HepG2 (cell line): ENCODE measurements at regions not wholly inside any gene's neighbourhood (a gene's known extent, or its start where the extent isn't known, plus 50 kb on each side); places are given as distances from the start of the nearest gene placed in this dataset.

Experiments
- ATAC-seq: fragments of 200-7000 bp; cut with Tn5 transposase; 3 replicates; pipeline ENCODE4 v1.9.1; 2020; ENCODE audit warnings: mild to moderate bottlenecking, moderate library complexity
- BruUV-seq: library from RNA; stranded (reverse); fragments of 400-500 nt; replicated peaks from 2 replicates; lab custom pipeline; 2021; lab: Mats Ljungman, UMichigan
- CTCF ChIA-PET: fragments of 300-600 bp; formaldehyde crosslinking; extraction: SDS; loops from one replicate; lab custom pipeline; 2021; ENCODE audit warnings: low total read pairs, inconsistent platforms, low intra/inter-chr PET ratio; lab: Yijun Ruan, JAX
- POLR2A ChIA-PET: fragments of 350-600 bp; sonication (Branson Sonifier 250); formaldehyde crosslinking; loops from one replicate; lab custom pipeline; 2020; ENCODE audit warnings: antibody characterized with exemption, inconsistent platforms; lab: Yijun Ruan, JAX
- DNase-seq: peaks from one replicate; pipeline ENCODE4 v3.0.0-alpha.2; 2015; ENCODE audit warnings: low spot score
- FAIRE-seq: peaks from 3 replicates; lab custom pipeline; 2011; peaks lifted over from hg19 to GRCh38; lab: Jason Lieb, UNC
- H2AFZ ChIP-seq: one replicate; pipeline ENCODE4 v1.6.1; 2011; ENCODE audit warnings: low read length, inconsistent platforms
- H3K27ac ChIP-seq: fragments of 300-600 bp; 3 replicates; pipeline ENCODE4 v1.8.0; 2011; ENCODE audit warnings: mixed run types, mild to moderate bottlenecking, mixed read lengths, low read length, inconsistent platforms; ENCODE audit not compliant: insufficient read depth; ENCODE audit errors: extremely low read length
- H3K27me3 ChIP-seq, 2 experiments: fragments of 200-600 bp in 1 of 2; 2 replicates in 1 of 2; 3 replicates in 1 of 2; pipeline versions ENCODE4 v1.6.0 to v1.8.0; 2011; ENCODE audit warnings: low read length in 2 of 2, mild to moderate bottlenecking in 2 of 2, moderate library complexity in 2 of 2, inconsistent platforms in 1 of 2; ENCODE audit not compliant: insufficient read depth in 2 of 2, control insufficient read depth in 1 of 2
- H3K36me3 ChIP-seq, 2 experiments: fragments of 200-600 bp in 1 of 2; replicated peaks in 1 of 2; 2 replicates in 1 of 2; 3 replicates in 1 of 2; pipeline versions ENCODE4 v1.5.1 to v1.8.0; 2011; ENCODE audit warnings: low read length in 2 of 2, inconsistent platforms in 1 of 2; ENCODE audit not compliant: insufficient read depth in 2 of 2, control insufficient read depth in 1 of 2
- H3K4me1 ChIP-seq: 2 replicates; pipeline ENCODE4 v1.5.1; 2012; ENCODE audit warnings: low read length, inconsistent platforms; ENCODE audit not compliant: insufficient read depth
- H3K4me2 ChIP-seq: 2 replicates; pipeline ENCODE4 v1.6.0; 2011; ENCODE audit warnings: low read depth, low read length, inconsistent platforms
- H3K4me3 ChIP-seq, 3 experiments: fragments of 200-600 bp in 1 of 3; sonication (generic), shearing (Covaris generic) in 1 of 3; replicated peaks in 1 of 3; 2 replicates each; pipeline ENCODE4 v1.5.1; 2011 to 2016; ENCODE audit warnings: low read length in 3 of 3, inconsistent platforms in 2 of 3, low read depth in 2 of 3, mild to moderate bottlenecking in 2 of 3, control low read depth in 1 of 3, mixed read lengths in 1 of 3; ENCODE audit not compliant: insufficient read depth in 1 of 3
- H3K79me2 ChIP-seq: one replicate; pipeline ENCODE4 v1.6.1; 2011; ENCODE audit warnings: low read length, inconsistent platforms; ENCODE audit not compliant: insufficient read depth
- H3K9ac ChIP-seq: 2 replicates; pipeline ENCODE4 v1.6.0; 2011; ENCODE audit warnings: mild to moderate bottlenecking, low read depth, low read length, inconsistent platforms; ENCODE audit not compliant: insufficient read depth
- H3K9me3 ChIP-seq: 2 replicates; pipeline ENCODE4 v1.5.1; 2012; ENCODE audit warnings: mild to moderate bottlenecking, low read length
- H4K20me1 ChIP-seq: 2 replicates; pipeline ENCODE4 v1.6.0; 2011; ENCODE audit warnings: inconsistent platforms, mild to moderate bottlenecking, low read length, moderate library complexity; ENCODE audit not compliant: insufficient read depth
- ELF3 ChIP-seq: IDR thresholded peaks from 2 replicates; pipeline ENCODE4 v1.6.1; 2016; ENCODE audit warnings: missing genetic modification reagents, missing compliant biosample characterization
- HNRNPK ChIP-seq: fragments of 200-400 bp; formaldehyde crosslinking; IDR thresholded peaks from 2 replicates; pipeline ENCODE4 v1.6.1; 2018; ENCODE audit warnings: low read length, low read depth, moderate library complexity, mild to moderate bottlenecking; ENCODE audit not compliant: poor library complexity, severe bottlenecking
- PCBP1 ChIP-seq: fragments of 200-400 bp; formaldehyde crosslinking; IDR thresholded peaks from 2 replicates; pipeline ENCODE4 v1.6.1; 2017; ENCODE audit warnings: mild to moderate bottlenecking, low read depth, low read length, borderline replicate concordance
- PREB ChIP-seq: sonication (generic); formaldehyde crosslinking; IDR thresholded peaks from 2 replicates; pipeline ENCODE4 v1.4.0; 2020; ENCODE audit warnings: missing genetic modification reagents
- REPIN1 ChIP-seq: sonication (generic); formaldehyde crosslinking; IDR thresholded peaks from 2 replicates; pipeline ENCODE4 v1.8.0; 2022; ENCODE audit warnings: missing genetic modification reagents, low read depth, mild to moderate bottlenecking, borderline replicate concordance
- TOE1 ChIP-seq: sonication (generic); formaldehyde crosslinking; IDR thresholded peaks from 2 replicates; pipeline ENCODE4 v1.4.0; 2020; ENCODE audit warnings: mild to moderate bottlenecking, missing genetic modification reagents
- ZHX1 ChIP-seq: sonication (generic); formaldehyde crosslinking; IDR thresholded peaks from 2 replicates; pipeline ENCODE4 v1.8.1; 2022; ENCODE audit warnings: low read depth, mild to moderate bottlenecking, missing genetic modification reagents
- WGBS: methylation state at CpG from one replicate; pipeline ENCODE4 v1.1.6; 2017; ENCODE audit warnings: low lambda C conversion rate; 5-methylcytosine and 5-hydroxymethylcytosine counted together
- in situ Hi-C: cut with HindIII; loops from 2 replicates; pipeline ENCODE4 v1.10.0; 2017; ENCODE audit warnings: low pct_unique_long_range_greater_than_20kb; ENCODE audit not compliant: extremely low pct_ligation_motif_present
- intact Hi-C: fragments of 100-400 bp; cut with micrococcal nuclease; formaldehyde crosslinking; loops from one replicate; pipeline ENCODE4 v1.10.0; 2022; ENCODE audit not compliant: unreplicated experiment
- TF ChIP-seq, protein P1 (sequence below): sonication (generic); formaldehyde crosslinking; conservative IDR thresholded peaks from 2 replicates; pipeline ENCODE4 v1.4.0; 2020; ENCODE audit warnings: missing genetic modification reagents

DNA sequence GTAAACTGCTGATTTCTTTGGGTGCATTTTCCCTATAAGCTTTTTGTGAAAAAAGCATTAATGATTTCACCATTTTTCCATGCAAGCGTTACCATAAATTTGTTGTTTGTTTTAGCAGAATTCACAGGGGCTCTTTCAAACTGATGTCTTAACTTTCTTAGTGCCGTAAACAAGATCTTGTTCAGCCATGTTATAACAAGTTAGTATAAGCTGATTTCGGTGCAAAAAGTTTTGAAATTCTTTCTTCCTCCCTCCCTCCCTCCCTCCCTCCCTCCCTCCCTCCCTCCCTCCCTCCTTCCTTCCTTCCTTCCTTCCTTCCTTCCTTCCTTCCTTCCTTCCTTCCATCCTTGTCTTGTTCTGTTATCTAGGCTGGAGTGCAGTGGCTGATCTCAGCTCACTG, 71.7 kb upstream of the CHORDC1 start:
- Histone ChIP-seq H3K9ac (no peak overlapping the region), H4K20me1 (no peaks in the 10 kb centered on the region), H3K4me2 (no peak overlapping the region), H3K4me3 (no peak overlapping the region), H3K27ac (no peak overlapping the region), H3K9me3 (no peaks in the 10 kb centered on the region), H3K79me2 (no peaks in the 10 kb centered on the region), H3K27me3 (no peaks in the 10 kb centered on the region; a peak in 1 of 5 replicates), H2AFZ (no peak overlapping the region), H3K4me1 (peaks cover 5% of the 10 kb centered on the region; the same call in 1 of the 2 replicates), H3K36me3 (no peaks in the 10 kb centered on the region)
- WGBS, result 71% methylated on average over 3 of the region's 3 CpGs
- intact Hi-C loops, result no loop called here
- ChIA-PET POLR2A (no interaction called here), CTCF (no interaction called here)
- no TSS peak for BruUV-seq
- no peak for FAIRE-seq
- 0 out of 2 replicates have a peak, but pooled peaks have one; percentile 74 for TF ChIP-seq PCBP1
- TF ChIP-seq, protein P1, sequence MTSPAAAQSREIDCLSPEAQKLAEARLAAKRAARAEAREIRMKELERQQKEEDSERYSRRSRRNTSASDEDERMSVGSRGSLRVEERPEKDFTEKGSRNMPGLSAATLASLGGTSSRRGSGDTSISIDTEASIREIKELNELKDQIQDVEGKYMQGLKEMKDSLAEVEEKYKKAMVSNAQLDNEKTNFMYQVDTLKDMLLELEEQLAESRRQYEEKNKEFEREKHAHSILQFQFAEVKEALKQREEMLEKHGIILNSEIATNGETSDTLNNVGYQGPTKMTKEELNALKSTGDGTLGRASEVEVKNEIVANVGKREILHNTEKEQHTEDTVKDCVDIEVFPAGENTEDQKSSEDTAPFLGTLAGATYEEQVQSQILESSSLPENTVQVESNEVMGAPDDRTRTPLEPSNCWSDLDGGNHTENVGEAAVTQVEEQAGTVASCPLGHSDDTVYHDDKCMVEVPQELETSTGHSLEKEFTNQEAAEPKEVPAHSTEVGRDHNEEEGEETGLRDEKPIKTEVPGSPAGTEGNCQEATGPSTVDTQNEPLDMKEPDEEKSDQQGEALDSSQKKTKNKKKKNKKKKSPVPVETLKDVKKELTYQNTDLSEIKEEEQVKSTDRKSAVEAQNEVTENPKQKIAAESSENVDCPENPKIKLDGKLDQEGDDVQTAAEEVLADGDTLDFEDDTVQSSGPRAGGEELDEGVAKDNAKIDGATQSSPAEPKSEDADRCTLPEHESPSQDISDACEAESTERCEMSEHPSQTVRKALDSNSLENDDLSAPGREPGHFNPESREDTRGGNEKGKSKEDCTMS (CRISPR knock-in tag), result no peak
- TF ChIP-seq HNRNPK, result peak; percentile 93
- DNase-seq, result no peak
- in situ Hi-C loops, result loop anchor here (10.0 kb wide), 1 partner anchor 160 kb away; no protein-coding TSS in a partner anchor
- no peak for ATAC-seq

GRCh38 chr11:90294091-90294490, 71.2 kb upstream of the CHORDC1 start:
- peaks cover 5% of the 10 kb centered on the region; the same call in 1 of the 2 replicates for H3K4me1 ChIP-seq
- WGBS, result 81% methylated on average over 2 of the region's 2 CpGs

More at GRCh38 chr11:90294091-90294490, 71.2 kb upstream of the CHORDC1 start:
- in situ Hi-C loops, result loop anchor here (10.0 kb wide), 1 partner anchor 161 kb away; no protein-coding TSS in a partner anchor
- ChIA-PET CTCF (no interaction called here), POLR2A (no interaction called here)
- ATAC-seq, result no peak
- intact Hi-C loops, result no loop called here
- BruUV-seq, result no TSS peak
- H3K4me3 ChIP-seq, result no peak overlapping the region
- H2AFZ ChIP-seq, result no peak overlapping the region
- DNase-seq, result peak; percentile 6
- H3K27me3 ChIP-seq, result no peaks in the 10 kb centered on the region; a peak in 1 of 5 replicates
- no peaks in the 10 kb centered on the region for H3K36me3 ChIP-seq
- no peak for TF ChIP-seq ZHX1
- no peak for TF ChIP-seq PREB (CRISPR knock-in tag)
- TF ChIP-seq ELF3 (CRISPR knock-in tag), result no peak
- no peak for TF ChIP-seq TOE1
- no peak for TF ChIP-seq REPIN1
- TF ChIP-seq, all 625 proteins: peak for 0
- Histone ChIP-seq H3K79me2 (no peaks in the 10 kb centered on the region), H3K27ac (no peak overlapping the region), H3K9ac (no peak overlapping the region), H3K9me3 (no peaks in the 10 kb centered on the region), H3K4me2 (no peak overlapping the region), H4K20me1 (no peaks in the 10 kb centered on the region)
- FAIRE-seq, result no peak
